Activated CD4-positive, alpha-beta T cell treated with anti-CD3 and anti-CD28 coated beads, Interleukin-2, Interleukin-6, amounts not matched to agents 100 ng/mL and 50 ng/mL, durations not matched to agents 16 hours and 8 hours (primary cell): ENCODE measurements at regions not wholly inside any gene's neighbourhood (a gene's known extent, or its start where the extent isn't known, plus 50 kb on each side); places are given as distances from the start of the nearest gene placed in this dataset.

ENCODE experiments used
- DNase-seq: peaks from one replicate; pipeline ENCODE4 v3.0.0-alpha.2; 2020

DNA sequence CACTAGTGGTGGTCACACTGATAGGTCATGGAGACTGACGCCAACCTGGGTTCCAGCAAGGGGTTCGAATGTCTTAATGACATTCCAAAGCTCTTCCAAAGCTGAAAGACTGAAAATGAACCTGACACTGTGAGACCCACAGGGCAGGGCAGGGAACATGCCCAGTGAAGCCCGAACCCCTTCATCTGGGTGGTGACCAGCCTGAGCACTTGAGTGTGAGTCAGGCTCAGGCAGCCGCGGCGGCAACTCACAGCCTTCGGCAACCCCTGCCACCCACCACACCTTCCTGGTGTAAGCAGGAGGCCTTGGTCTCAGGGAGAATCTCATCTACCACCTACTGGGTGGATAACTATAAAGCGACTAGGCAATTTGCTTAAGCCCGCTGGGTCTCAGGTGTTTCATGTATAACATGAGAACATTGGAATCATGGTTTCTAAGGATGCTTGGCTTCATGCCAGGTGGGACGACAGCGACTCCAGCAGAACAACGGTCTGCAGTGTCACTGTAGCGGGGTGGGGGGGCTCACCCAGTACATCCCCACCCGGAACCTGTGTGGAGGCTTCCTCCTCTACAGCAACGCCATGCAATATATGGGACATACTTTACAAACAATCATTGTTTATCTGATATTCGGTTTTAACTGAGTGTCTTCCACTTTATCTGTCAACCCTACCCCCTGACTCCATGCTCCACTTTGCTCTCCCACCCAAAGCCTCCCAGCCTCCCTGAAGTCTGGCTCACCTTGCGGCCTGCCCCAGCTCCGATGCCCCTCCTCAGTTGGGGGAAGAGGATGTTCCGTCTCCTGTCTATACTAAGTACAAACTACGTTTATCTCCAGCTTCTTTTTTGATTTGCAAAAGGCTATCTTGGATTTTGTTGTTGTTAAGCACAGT, 125.0 kb upstream of the MEF2A start:
- no peak for DNase-seq

DNA sequence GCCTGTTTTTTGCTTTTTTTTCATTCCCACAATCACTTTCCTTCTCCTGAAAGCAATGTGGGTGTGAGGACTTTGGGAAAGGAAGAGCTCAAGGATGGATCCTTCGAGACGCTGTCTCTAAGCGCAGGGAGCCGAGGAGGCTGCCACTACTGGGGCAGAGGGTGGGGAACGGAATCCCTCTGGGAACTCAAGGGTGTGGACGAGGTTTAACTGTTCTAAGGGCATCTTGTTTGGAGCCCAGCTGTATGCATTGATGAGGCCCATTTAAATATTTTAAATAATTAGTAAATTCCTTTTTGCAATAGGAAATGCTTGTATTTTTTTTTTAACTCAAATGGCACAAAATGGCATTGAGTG, 124.4 kb upstream of the MEF2A start:
- DNase-seq, result no peak

DNA sequence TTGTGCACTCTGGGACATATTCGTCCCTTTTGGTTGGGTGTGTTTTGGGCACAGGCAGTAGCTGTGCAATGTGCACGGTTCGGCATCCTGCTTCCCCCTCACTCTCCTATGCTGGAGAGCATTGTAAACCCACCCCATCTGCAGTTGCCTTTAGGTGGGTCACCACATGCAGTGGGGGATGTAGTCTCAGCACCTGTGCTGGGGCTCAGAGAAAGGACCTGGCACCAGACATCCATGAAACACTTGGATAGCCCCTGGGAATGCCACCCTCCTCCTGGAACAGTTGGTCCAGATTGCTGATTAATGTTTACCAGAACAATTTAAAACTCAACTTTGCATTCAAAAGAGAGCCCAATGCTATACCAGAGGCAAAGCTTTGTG, 123.9 kb upstream of the MEF2A start:
- no peak for DNase-seq

DNA sequence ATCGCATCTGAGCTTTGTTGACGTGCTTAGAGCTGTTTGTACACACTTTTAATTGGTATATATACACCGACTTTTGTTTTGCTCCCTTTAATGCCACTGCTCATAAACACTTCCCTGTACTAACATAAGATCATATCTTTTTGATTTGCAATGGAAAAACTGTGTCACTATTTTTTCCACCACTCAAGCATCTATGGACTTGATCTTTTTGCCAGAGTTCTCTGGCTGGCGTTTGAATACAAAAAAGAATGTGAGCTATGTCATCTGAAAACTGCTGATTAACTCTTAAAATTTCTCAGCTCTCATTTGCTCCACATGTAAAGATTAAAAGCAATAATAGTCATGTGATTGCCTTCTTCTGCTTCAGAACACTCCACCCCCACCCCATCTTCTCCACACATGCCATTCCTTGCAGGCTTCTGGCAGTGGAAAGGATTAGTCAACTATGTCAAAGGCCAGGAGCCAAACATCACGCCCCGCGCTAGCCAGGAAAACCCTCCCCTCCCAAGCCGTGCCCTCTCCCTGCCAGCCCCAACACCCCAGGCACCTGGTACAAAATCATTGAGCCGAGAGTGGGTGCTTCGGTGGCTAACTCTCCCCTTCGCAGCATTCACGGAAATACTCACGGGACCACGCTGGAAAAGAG, 123.4 kb upstream of the MEF2A start:
- no peak for DNase-seq

DNA sequence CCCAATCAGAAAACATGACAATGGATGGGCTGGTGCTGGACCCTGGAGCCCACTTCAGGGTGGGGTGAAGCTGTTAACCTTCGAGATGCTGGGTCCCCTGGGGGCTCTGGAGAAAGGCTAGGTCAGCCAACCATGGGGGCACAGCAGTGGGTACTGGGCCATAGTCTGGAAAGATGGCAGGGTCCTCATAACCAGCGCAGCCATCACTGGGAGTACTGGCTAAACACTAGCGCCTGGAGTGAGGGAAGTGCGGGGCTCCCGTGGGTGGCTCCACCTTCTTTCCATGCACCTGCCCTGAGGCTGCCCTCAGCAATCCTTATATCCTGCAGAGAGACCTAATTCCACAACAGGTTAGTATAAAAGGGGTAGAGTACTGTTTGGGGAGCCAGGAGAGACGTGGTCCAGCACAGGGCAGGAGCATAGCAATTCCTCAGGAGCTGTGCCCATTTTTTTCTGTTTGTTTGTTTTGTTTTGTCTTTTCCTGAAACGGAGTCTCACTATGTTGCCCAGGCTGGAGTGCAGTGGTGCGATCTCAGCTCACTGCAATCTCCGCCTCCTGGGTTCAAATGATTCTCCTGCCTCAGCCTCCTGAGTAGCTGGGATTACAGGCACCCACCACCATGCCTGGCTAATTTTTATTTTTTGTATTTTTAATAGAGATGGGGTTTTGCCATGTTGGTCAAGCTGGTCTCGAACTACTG, 122.6 kb upstream of the MEF2A start:
- DNase-seq, result no peak

DNA sequence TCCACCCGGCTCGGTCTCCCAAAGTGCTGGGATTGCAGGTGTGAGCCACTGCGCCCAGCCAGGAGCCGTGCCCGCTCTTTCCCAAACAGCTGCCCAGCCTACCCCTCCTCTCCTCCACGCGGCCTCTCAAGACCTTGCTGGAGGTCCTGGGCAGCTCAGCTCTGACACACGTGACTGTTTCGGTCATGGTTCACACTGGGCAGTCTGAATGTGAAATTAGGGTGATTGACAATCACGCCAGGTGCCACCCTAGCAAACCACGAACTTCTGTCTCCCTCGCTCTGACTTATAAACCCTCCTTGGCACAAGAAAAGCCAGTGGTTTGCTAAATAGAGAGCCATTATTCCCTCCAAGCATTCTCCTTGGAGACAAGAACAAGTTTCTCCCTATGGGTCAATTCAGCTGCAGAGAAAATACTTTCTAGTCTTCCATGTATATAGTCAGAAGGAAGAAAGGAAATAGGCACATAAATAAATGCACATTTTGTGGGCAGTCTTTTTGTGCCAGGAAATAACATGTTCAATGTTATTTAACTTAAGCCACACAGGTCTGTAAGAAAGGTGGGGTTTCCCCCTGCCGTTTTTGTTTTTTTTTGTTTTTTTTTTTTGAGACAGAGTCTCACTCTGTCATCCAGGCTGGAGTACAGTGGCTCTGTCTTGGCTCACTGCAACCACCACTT, 121.9 kb upstream of the MEF2A start:
- DNase-seq, result no peak

DNA sequence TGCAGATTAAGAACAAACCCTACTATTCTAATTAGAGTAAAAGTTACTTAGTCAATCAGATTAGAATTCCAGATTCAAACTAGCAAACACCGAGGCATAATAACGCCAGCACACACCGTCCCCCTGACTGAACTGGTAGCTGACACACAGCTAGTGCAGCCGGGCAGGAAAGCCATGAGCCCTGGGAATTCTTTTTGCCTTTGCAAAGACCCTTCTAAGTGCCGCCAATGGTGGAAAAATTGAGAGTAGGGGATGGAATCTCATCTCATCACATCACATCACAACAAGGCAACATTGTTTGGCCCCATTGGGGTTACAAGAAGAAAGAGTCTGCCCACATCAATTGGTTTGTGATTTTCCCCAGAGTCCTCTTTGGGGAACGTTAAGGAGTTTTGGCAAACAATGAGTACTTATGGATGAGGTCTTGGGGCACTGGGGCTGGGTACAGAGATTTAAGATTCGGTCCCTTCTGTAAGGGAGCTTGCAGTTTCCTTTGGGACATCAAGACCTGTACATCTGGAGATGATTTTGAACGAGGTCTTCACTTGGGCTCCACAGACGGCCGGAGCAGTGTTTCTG, 120.4 kb upstream of the MEF2A start:
- no peak for DNase-seq

DNA sequence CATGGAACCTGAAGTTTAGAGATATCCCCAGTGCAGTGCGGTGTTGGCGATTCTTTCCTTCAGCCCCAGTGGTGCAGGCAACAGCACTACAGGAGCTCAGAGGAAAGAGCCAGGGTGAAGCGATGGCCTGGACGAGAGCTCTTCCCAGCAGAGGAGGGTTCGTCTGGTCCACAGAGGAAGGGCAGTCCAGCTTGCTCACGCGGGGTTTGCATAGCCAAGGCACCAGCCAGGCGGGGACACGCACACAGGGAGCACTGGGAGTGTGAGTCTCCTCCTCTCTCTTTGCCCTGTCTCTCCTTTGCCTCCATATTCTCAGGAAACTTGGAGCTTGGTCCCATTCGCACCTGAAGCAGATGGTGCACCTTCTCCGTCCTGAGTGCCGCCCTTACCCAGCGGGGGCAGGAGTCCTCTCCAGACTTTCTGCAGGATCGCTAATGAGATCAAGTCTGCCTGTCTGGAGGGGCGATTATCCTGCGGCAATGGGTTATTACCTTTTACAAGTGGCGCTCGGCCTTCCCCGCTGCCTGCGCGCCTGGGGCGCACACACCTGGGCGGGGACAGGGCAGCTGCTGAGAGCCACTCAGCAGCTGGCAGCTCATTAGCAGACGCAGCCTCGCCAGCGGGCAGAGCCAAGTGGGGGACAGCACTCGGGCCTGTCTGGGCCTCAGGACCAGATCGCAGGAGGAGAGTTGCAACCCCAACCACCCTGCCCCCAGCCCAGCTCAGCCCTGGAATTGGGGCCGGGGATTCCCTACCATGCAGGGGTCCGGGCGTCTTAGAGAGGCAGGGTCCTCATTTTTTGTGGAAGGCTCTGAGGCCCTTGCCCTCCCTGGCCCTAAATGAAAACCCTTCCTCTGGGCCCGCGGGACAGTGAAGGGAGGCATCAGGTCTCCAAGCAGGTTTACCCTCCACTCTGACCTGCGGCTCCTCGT, 119.0 kb upstream of the MEF2A start:
- no peak for DNase-seq

DNA sequence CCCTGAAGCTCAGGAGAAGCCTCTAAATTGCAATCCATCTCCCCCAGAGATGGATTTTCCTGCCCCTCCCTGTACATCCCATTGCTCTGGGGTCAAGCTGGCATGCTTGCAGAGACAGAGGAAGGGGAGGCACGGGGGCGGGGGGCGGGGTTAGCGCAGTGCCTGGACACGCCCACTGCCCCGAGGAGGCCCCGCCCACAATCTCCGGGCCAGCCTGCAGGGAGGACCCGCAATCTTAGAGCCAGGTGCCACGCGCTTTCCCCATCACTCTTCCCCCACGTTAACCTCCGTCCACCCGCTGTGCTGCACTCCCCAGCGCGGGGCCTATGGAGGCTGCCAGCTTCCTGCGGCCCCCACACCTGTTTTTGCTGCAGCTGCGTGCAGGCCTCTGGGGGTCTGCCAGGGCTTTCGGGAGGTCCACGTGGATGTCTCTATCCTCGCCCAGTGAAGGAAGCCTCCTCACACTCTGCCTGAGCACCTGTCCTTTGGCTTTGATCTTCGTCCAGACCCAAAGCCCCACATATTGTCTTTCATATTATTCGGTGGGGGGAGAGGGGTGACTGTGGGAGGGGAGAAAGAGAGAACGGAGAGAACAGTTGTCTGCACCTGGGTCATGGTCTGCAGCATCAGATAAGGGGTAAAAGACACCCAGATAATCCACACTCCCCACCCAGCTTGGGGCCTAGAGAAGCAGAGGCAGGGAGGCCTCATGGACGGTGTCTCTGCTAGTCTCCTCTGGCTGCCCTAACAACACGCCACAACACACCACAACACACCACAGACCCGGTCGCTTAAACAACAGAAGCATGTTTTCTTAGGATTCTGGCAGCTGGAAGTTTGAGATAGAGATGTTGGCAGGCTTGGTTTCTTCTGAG, 118.0 kb upstream of the MEF2A start:
- no peak for DNase-seq

DNA sequence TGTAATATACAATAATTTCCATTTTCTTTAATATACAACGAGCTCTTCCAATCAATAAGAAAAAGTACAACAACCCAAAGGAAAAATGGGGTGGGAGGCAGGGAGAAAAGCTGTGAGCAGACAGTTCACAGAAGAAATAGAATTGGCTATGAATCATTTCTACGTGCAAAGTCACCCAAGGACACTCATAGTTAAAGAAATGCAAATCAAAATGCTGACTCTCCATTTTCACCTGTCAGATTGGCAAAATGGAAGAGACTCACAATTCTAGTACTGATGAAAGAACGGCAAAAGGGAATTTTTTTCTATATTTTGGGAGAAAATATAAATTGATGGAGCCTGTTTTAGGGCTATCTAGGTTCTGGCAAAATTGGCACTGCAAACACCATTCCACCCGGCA, 116.3 kb upstream of the MEF2A start:
- DNase-seq, result no peak

DNA sequence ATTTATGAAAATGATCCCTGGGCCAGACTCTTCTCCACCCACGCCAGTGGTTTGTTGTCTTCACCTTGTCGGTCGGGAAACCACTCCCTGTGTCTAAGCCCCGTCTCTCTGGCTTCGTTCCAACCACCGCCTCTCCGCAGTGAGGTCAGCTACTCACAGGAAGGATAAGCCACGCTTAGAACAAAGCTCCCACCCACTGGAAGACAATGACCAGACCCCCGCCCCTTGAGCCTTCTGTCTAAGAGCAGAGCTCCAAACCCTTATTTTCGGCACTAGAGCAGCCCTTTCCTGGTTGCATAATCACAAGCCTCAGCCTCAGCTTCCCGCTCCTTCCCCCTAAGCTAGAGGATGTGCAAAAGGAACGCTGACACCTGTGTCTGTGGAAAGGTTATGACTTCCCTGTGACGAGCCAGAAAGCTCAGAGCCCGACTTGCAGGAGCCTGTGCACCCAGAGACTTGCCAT, 114.9 kb upstream of the MEF2A start:
- DNase-seq, result peak; percentile 61

DNA sequence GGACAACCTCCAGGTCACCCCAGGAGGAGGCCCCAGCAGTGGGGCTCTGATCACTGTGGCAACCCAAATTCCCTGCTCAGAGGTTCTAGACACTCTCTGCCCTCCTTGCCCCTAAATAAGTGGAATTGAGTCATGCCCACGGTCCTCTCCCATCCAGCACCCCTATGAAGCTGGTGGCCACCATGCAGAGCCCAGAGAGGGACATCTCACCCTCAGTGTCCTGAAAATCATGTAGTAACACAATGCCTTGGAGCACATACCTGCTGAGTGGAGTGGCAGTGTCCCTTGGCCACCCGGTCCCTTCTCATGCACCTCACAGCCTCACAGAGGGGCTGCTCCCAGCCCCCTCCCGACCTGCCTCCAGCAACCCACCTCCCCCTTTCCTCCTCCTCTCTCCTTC, 114.3 kb upstream of the MEF2A start:
- no peak for DNase-seq

DNA sequence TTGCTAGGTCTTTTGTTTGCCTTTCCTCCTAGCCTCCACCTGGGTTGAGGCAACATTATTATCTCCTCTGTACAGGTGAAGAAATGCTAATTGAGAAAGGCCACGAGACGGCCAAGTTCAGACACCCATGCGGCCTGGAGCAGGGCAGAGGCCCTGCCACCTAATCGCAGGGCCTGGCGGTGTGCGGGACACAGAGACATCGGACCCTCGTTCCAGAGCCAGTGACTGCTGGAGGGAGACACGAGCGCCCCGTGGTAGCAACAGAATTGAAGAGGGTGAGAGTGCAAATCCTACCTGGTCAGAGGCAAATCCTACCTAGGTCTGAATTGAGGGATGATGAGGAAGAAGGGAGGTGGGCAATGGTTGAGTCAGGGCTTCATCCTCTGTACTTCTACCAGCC, 113.8 kb upstream of the MEF2A start:
- no peak for DNase-seq

DNA sequence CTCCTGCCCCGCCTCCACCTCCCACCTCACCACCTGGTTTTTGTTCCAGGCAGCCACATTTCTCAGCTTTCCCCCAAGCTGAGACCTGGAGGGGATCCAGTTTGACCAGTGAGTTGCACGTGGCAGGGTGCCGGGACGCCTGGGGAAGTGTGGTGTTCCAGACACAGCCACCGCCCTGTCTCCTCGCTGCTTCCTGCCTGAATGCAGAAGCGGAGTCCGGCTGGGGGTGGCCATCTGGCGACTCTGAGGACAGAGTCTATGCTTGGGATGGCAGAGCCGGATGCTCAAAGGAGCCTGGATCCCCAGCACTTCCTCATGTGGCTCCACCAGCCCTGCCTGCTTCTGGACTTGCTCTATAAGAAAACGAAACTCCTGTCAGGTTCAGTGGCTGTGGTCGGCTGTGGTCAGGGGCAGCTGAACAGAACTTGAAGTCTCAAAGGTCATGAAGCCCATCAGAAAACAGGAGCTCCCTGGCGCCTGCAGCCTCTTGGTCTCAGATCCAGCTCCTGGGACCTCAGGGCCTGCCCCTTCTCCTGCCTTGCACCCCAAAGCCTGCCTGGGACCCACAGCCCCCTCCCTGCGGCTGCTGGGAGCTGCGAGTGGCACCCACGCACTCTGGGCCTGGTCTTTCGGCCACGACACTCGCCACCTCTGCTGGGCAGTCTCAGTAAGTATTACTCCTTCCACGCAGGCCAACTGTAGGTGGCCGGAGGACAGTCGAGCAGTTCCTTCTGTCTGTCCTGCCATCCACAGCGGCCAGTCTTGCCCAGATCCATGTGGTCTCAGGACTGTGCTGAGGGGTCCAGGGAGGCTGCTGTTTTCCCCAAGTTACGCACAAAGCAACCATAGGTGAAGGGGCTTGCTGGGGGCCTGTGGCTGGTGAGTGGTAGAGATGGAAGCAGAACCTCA, 112.8 kb upstream of the MEF2A start:
- DNase-seq, result no peak

DNA sequence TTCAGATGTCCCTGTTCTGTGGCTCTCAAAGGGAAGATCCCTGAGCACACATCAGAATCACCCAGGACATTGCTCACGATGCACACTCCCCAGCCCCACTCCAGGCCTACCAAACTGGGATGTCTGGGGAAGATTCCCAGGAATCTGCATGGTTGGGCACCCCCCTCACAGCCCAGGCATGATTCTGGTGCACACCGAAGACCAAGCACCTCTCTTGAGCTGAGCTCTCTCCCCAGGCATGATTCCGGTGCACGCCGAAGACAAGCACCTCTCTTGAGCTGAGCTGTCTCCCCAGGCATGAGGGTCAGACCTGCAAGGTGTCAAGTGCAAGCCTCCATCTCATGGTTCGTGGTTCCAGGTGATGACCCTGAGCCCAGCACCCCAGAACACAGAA, 112.2 kb upstream of the MEF2A start:
- DNase-seq, result no peak

DNA sequence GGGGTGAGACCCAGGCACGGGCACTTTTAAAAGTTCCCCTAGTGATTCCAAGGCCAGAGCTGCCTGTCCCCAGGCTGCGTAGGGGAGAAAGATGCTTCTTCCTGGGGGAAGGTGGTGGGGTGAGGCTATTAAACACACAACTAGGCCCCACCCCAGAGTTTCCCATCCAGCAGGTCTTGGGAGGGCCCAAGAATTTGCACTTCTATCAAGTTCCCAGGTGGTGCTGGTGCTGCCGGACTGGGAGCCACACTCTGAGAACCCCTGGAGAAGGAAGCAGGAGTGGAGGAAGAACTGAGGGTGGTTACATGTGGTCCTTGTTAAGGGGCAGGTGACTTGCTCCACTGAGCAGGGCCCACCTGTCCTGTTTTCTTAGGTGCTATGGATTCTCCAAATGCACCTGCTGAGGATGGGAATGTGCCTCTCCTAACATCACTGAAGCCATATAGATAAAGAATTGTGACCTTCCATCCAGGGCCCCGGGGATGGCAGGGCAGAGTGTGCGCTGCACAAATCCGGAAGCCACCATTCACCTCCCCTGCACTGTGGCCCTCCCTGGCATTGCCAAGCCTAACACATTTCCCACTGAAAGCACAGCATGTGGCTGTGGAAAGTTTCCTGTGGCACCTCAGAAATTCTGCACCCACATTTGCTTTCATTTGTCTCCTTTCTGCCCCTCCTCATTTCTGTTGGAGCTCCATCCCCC, 111.5 kb upstream of the MEF2A start:
- no peak for DNase-seq

DNA sequence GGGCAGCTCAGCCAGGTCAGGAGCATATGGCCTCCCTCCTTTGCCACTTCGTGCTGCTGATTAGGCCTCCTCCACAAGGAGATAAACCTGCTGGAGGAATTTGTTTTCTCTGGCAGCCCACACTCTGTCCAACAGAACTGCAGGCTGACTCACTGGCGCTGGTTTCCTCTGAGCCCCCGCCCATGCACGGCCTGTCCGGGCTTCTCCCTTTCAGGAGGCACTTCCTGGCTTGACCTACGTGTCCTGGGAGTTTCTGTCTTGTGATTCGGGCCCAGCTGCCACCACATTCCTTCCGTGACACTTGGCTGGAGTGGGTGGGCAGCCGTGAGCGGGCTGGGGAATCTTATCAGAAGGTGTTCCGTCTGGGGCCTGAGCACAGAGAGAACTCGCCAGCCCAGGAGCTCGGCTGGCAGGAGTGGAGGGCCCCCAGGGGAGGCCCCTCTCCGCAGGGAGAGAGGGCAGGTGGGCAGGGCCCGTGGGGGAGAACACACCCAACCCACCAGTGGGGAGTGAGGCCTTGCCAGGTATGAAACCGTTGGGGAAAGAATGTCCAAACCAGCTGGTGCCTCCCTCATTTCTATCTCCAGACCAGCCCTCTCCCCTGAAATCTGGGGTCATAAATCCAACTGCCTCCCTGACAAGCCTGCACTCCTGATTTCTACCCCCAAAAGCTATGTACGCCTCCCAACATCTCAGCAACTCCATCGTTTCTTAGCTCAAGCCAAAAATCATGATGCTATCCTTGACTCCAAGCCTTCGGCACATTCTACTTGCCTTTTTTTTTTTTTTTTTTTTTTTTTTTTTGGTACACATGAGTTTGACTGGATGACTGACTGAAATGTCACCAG, 110.6 kb upstream of the MEF2A start:
- no peak for DNase-seq

DNA sequence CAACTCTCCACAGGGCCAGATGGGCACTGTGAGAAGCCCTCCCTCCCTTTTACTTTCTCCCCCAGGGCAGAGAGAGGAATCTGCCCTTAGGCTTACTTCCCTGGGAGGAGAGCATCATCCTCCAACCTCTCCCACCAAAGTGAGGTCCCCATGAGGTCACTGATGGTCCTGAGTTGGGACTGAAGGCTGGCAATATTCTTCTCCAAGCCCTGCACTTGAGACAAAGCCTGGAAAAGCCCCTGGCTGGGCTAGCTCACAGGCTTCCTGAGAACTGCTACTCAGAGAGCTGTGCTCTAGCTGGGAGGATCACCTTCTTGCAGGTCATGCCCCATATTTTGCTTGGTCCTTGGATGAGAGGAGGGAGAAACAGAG, 110.0 kb upstream of the MEF2A start:
- no peak for DNase-seq
